Endothelial cell of umbilical vein (primary cell): ENCODE measurements at regions not wholly inside any gene's neighbourhood (a gene's known extent, or its start where the extent isn't known, plus 50 kb on each side); places are given as distances from the start of the nearest gene placed in this dataset.

Source experiments
- BruUV-seq: library from RNA; stranded (reverse); fragments of 400-500 nt; replicated peaks from 2 replicates; lab custom pipeline; 2021; lab: Mats Ljungman, UMichigan
- CTCF ChIA-PET: fragments of 300-600, 350-600 bp; sonication (Branson Sonifier 250); formaldehyde crosslinking; loops from one replicate; lab custom pipeline; 2021; ENCODE audit warnings: antibody characterized with exemption, inconsistent platforms; lab: Charles Lee
- POLR2A ChIA-PET: fragments of 300-600, 350-600 bp; sonication (Branson Sonifier 250); formaldehyde crosslinking; loops from one replicate; lab custom pipeline; 2021; ENCODE audit warnings: antibody characterized with exemption, inconsistent platforms; lab: Charles Lee
- DNase-seq: peaks from one replicate; pipeline ENCODE4 v3.0.0-alpha.2; 2011; ENCODE audit warnings: low read depth, low spot score
- FAIRE-seq: peaks from 2 replicates; lab custom pipeline; 2011; peaks lifted over from hg19 to GRCh38; lab: Jason Lieb, UNC
- H2AFZ ChIP-seq: 2 replicates; pipeline ENCODE4 v1.6.0; 2012; ENCODE audit warnings: low read depth, low read length, control low read depth, inconsistent platforms
- H3K27ac ChIP-seq: 2 replicates; pipeline ENCODE4 v1.5.1; 2011; ENCODE audit warnings: low read depth, mild to moderate bottlenecking, control low read depth, low read length, moderate library complexity; ENCODE audit not compliant: insufficient read depth
- H3K27me3 ChIP-seq, 2 experiments: 2 replicates each; pipeline versions ENCODE4 v1.6.0 to v1.6.1; 2011; ENCODE audit warnings: low read length in 2 of 2, mixed read lengths in 1 of 2; ENCODE audit not compliant: control insufficient read depth in 2 of 2, insufficient read depth in 2 of 2
- H3K36me3 ChIP-seq, 2 experiments: 2 replicates in 1 of 2; 3 replicates in 1 of 2; pipeline ENCODE4 v1.5.1; 2011; ENCODE audit warnings: low read length in 2 of 2, mild to moderate bottlenecking in 1 of 2, moderate library complexity in 1 of 2; ENCODE audit not compliant: control insufficient read depth in 2 of 2, insufficient read depth in 2 of 2; ENCODE audit errors: extremely low read depth in 1 of 2
- H3K4me1 ChIP-seq: 3 replicates; pipeline ENCODE4 v1.5.1; 2011; ENCODE audit warnings: mild to moderate bottlenecking, low read length; ENCODE audit not compliant: control insufficient read depth, insufficient read depth; ENCODE audit errors: extremely low read depth
- H3K4me2 ChIP-seq: 2 replicates; pipeline ENCODE4 v1.6.1; 2011; ENCODE audit warnings: low read length, control low read depth, mixed read lengths; ENCODE audit not compliant: insufficient read depth
- H3K4me3 ChIP-seq, 3 experiments: fragments of 200-600 bp in 1 of 3; sonication (generic), shearing (Covaris generic) in 1 of 3; replicated peaks in 1 of 3; 2 replicates each; pipeline ENCODE4 v1.5.1; 2011 to 2016; ENCODE audit warnings: control low read depth in 3 of 3, low read length in 3 of 3, mild to moderate bottlenecking in 2 of 3, inconsistent platforms in 1 of 3, low read depth in 1 of 3, moderate library complexity in 1 of 3; ENCODE audit not compliant: insufficient read depth in 1 of 3
- H3K79me2 ChIP-seq: 2 replicates; pipeline ENCODE4 v1.6.0; 2012; ENCODE audit warnings: low read length, inconsistent platforms; ENCODE audit not compliant: control insufficient read depth, insufficient read depth
- H3K9ac ChIP-seq: replicated peaks from 2 replicates; pipeline ENCODE3; 2011; ENCODE audit warnings: low read length, control low read depth; ENCODE audit not compliant: insufficient read depth; ENCODE audit errors: extremely low read depth
- H3K9me1 ChIP-seq: replicated peaks from 3 replicates; pipeline ENCODE4 v1.6.0; 2011; ENCODE audit warnings: mild to moderate bottlenecking, low read length; ENCODE audit not compliant: control insufficient read depth, insufficient read depth; ENCODE audit errors: extremely low read depth
- H3K9me3 ChIP-seq: replicated peaks from 2 replicates; pipeline ENCODE4 v1.5.1; 2012; ENCODE audit warnings: low read length, inconsistent platforms; ENCODE audit not compliant: control insufficient read depth, insufficient read depth
- H4K20me1 ChIP-seq: replicated peaks from 2 replicates; pipeline ENCODE3; 2011; ENCODE audit warnings: mild to moderate bottlenecking, low read length; ENCODE audit not compliant: control insufficient read depth, insufficient read depth; ENCODE audit errors: extremely low read depth
- EZH2 ChIP-seq: IDR thresholded peaks from 2 replicates; pipeline ENCODE4 v1.6.1; 2012; ENCODE audit warnings: borderline replicate concordance, low read depth, mild to moderate bottlenecking, moderate library complexity, low read length, inconsistent platforms; ENCODE audit not compliant: severe bottlenecking
- FOS ChIP-seq: IDR thresholded peaks from 2 replicates; pipeline ENCODE4 v1.6.1; 2011; ENCODE audit warnings: mild to moderate bottlenecking, low read length, moderate library complexity, borderline replicate concordance; ENCODE audit not compliant: insufficient read depth
- GATA2 ChIP-seq: IDR thresholded peaks from 2 replicates; pipeline ENCODE4 v1.7.0; 2011; ENCODE audit warnings: low read depth, mild to moderate bottlenecking, moderate library complexity, mixed read lengths, low read length; ENCODE audit not compliant: insufficient read length, insufficient read depth
- JUN ChIP-seq: IDR thresholded peaks from 2 replicates; pipeline ENCODE4 v1.6.1; 2011; ENCODE audit warnings: borderline replicate concordance, low read depth; ENCODE audit not compliant: insufficient read length, insufficient read depth
- MYC ChIP-seq: IDR thresholded peaks from one replicate; pipeline ENCODE4 v1.6.1; 2011; ENCODE audit warnings: mild to moderate bottlenecking, low read depth, low read length
- POLR2A ChIP-seq: IDR thresholded peaks from 2 replicates; pipeline ENCODE4 v1.6.1; 2012; ENCODE audit warnings: low read depth, mild to moderate bottlenecking, control low read depth, low read length
- POLR2AphosphoS5 ChIP-seq: IDR thresholded peaks from 2 replicates; pipeline ENCODE4 v1.6.1; 2012; ENCODE audit warnings: low read depth, mild to moderate bottlenecking, control low read depth, low read length, moderate library complexity; ENCODE audit not compliant: insufficient read depth
- dilution Hi-C: fragments of 300-500 bp; cut with MboI; formaldehyde crosslinking; loops from one replicate; pipeline ENCODE4 v1.15.0; 2019; ENCODE audit warnings: low sequenced_read_pairs; ENCODE audit not compliant: extremely low pct_ligation_motif_present
- intact Hi-C: fragments of 100-400 bp; cut with micrococcal nuclease; formaldehyde crosslinking; loops from one replicate; pipeline ENCODE4 v1.10.0; 2022
- TF ChIP-seq, protein P1 (sequence below): IDR thresholded peaks from 2 replicates; pipeline ENCODE4 v1.6.1; 2011; ENCODE audit not compliant: insufficient read depth, insufficient read length
- TF ChIP-seq, protein P2 (sequence below), 2 donors: IDR thresholded peaks; 1 replicate in 1 of 2; 2 replicates in 1 of 2; pipeline ENCODE4 v1.5.1; 2011; ENCODE audit warnings: low read length in 2 of 2, mild to moderate bottlenecking in 2 of 2, moderate library complexity in 2 of 2, control low read depth in 1 of 2, inconsistent platforms in 1 of 2, low read depth in 1 of 2; ENCODE audit not compliant: insufficient read depth in 1 of 2; ENCODE audit errors: extremely low read depth in 1 of 2

- DNase-seq = no peak
- Histone ChIP-seq H3K4me2 (no peak overlapping the region), H4K20me1 (no peaks in the 10 kb centered on the region), H3K9me1 (no peaks in the 10 kb centered on the region), H3K27me3 (no peaks in the 10 kb centered on the region), H3K9me3 (no peaks in the 10 kb centered on the region), H3K4me1 (no peaks in the 10 kb centered on the region), H3K9ac (no peak overlapping the region), H3K4me3 (no peak overlapping the region), H2AFZ (no peak overlapping the region), H3K79me2 (no peaks in the 10 kb centered on the region), H3K36me3 (no peaks in the 10 kb centered on the region), H3K27ac (no peak overlapping the region)
- no TSS peak for BruUV-seq
- no peak for TF ChIP-seq JUN
- TF ChIP-seq, protein P1, sequence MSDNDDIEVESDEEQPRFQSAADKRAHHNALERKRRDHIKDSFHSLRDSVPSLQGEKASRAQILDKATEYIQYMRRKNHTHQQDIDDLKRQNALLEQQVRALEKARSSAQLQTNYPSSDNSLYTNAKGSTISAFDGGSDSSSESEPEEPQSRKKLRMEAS = no peak
- TF ChIP-seq POLR2AphosphoS5 = no peak
- TF ChIP-seq POLR2A = no peak
- TF ChIP-seq MYC = no peak
- no peak for TF ChIP-seq GATA2
- TF ChIP-seq EZH2 = no peak
- TF ChIP-seq FOS = no peak
- TF ChIP-seq, protein P2, sequence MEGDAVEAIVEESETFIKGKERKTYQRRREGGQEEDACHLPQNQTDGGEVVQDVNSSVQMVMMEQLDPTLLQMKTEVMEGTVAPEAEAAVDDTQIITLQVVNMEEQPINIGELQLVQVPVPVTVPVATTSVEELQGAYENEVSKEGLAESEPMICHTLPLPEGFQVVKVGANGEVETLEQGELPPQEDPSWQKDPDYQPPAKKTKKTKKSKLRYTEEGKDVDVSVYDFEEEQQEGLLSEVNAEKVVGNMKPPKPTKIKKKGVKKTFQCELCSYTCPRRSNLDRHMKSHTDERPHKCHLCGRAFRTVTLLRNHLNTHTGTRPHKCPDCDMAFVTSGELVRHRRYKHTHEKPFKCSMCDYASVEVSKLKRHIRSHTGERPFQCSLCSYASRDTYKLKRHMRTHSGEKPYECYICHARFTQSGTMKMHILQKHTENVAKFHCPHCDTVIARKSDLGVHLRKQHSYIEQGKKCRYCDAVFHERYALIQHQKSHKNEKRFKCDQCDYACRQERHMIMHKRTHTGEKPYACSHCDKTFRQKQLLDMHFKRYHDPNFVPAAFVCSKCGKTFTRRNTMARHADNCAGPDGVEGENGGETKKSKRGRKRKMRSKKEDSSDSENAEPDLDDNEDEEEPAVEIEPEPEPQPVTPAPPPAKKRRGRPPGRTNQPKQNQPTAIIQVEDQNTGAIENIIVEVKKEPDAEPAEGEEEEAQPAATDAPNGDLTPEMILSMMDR (IDR thresholded peaks at IDR 0.05; ENCODE audit: extremely low read depth in 1 of 2, insufficient read depth in 1 of 2, low read depth in 1 of 2, low read length in 2 of 2) = no peak
- FAIRE-seq = no peak
- POLR2A ChIA-PET = no interaction called here
- intact Hi-C loops = no loop called here
- CTCF ChIA-PET = no interaction called here
- dilution Hi-C loops = no loop called here
Measured at GRCh38 chr16:54397190-54397835, 110.7 kb upstream of the IRX3 start.
